GM12865 (cell line): ENCODE measurements at regions not wholly inside any gene's neighbourhood (a gene's known extent, or its start where the extent isn't known, plus 50 kb on each side); places are given as distances from the start of the nearest gene placed in this dataset.

Source experiments
- DNase-seq: peaks from one replicate; pipeline ENCODE4 v3.0.0; 2010; ENCODE audit warnings: low read depth
- H3K4me3 ChIP-seq: 2 replicates; pipeline ENCODE4 v1.5.1; 2011; ENCODE audit warnings: mild to moderate bottlenecking, low read depth, low read length, control low read depth
- CTCF ChIP-seq: IDR thresholded peaks from 2 replicates; pipeline ENCODE4 v1.5.1; 2011; ENCODE audit warnings: low read length, control low read depth, low read depth, inconsistent platforms; ENCODE audit not compliant: insufficient read depth; ENCODE audit errors: missing control alignments

- no peak overlapping the region for H3K4me3 ChIP-seq
- DNase-seq, result no peak
- TF ChIP-seq CTCF, result no peak
Measured at GRCh38 chr20:17808782-17809181, 109.0 kb downstream of the BANF2 start.

- no peak for DNase-seq
- no peak for TF ChIP-seq CTCF
- no peak overlapping the region for H3K4me3 ChIP-seq
Measured at GRCh38 chr20:17808357-17808756, 108.6 kb downstream of the BANF2 start.

- H3K4me3 ChIP-seq, result no peak overlapping the region
- no peak for TF ChIP-seq CTCF
- peak; percentile 47 for DNase-seq
Measured at GRCh38 chr20:17807651-17808050, 107.9 kb downstream of the BANF2 start.

- H3K4me3 ChIP-seq, result no peak overlapping the region
- DNase-seq, result no peak
- no peak for TF ChIP-seq CTCF
Measured at GRCh38 chr20:17806739-17807441, 107.1 kb downstream of the BANF2 start.

GRCh38 chr20:17806107-17806506, 106.3 kb downstream of the BANF2 start:
- no peak for DNase-seq
- no peak for TF ChIP-seq CTCF
- H3K4me3 ChIP-seq, result no peak overlapping the region

- TF ChIP-seq CTCF, result no peak
- H3K4me3 ChIP-seq, result no peak overlapping the region
- no peak for DNase-seq
Measured at GRCh38 chr20:17803765-17804164, 104.0 kb downstream of the BANF2 start.

GRCh38 chr20:17799575-17800227, 99.9 kb downstream of the BANF2 start:
- DNase-seq, result no peak
- no peak for TF ChIP-seq CTCF
- no peak overlapping the region for H3K4me3 ChIP-seq
